ENCODE measurements at regions not wholly inside any gene's neighbourhood (a gene's known extent, or its start where the extent isn't known, plus 50 kb on each side); places are given as distances from the start of the nearest gene placed in this dataset.

DNA sequence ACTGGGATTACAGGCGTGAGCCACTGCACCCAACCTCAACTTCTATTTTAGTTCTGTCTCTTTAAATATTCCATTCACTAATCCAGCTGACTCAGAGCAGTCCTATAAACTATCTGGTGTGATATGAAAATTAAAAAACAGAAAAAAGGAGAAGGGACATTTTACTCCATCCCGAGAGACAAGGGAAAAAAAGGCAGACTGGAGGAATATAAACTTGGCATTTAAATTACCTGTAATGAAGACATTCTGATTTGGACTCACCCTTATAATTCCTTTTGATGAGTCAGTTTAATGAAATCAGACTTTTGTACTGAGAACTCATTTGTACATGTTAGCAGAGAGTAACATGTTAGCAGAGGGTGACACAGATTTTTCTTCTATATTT, 74.8 kb upstream of the RIOK3 start:
- TF ChIP-seq, protein P1, sequence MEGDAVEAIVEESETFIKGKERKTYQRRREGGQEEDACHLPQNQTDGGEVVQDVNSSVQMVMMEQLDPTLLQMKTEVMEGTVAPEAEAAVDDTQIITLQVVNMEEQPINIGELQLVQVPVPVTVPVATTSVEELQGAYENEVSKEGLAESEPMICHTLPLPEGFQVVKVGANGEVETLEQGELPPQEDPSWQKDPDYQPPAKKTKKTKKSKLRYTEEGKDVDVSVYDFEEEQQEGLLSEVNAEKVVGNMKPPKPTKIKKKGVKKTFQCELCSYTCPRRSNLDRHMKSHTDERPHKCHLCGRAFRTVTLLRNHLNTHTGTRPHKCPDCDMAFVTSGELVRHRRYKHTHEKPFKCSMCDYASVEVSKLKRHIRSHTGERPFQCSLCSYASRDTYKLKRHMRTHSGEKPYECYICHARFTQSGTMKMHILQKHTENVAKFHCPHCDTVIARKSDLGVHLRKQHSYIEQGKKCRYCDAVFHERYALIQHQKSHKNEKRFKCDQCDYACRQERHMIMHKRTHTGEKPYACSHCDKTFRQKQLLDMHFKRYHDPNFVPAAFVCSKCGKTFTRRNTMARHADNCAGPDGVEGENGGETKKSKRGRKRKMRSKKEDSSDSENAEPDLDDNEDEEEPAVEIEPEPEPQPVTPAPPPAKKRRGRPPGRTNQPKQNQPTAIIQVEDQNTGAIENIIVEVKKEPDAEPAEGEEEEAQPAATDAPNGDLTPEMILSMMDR (IDR thresholded peaks at IDR 0.05): no peak
- no peak for TF ChIP-seq POLR2A (IDR thresholded peaks at IDR 0.05)
